ENCODE measurements at regions not wholly inside any gene's neighbourhood (a gene's known extent, or its start where the extent isn't known, plus 50 kb on each side); places are given as distances from the start of the nearest gene placed in this dataset.

DNA sequence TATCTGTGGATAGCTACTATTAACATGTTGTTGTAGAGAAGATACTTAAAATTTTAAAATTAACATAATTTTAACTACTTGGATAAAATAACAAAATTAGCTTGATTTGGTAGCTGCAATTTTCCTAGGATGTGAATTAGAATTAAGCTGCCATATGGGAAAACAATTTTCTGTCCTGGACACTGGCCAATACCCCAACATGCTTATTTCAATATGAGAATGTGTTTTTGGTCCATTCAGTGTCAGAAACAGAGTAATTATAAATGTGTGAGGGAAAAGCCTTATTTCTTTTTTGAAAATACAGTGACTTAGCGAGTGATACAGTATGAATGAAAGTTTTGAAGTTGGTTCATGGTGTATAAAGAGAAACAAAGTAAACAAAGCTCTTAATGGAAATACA lies 948.3 kb upstream of the GYPC start:
- H3K9me3 Mint-ChIP-seq = no peaks in the 10 kb centered on the region
- peaks cover 5% of the 10 kb centered on the region for H3K27me3 Mint-ChIP-seq (ENCODE audit: low read depth, poor library complexity)
- H3K27ac Mint-ChIP-seq = no peak overlapping the region
- no peaks in the 10 kb centered on the region for H3K36me3 Mint-ChIP-seq (ENCODE audit: low read depth)
- TF ChIP-seq, protein P1, sequence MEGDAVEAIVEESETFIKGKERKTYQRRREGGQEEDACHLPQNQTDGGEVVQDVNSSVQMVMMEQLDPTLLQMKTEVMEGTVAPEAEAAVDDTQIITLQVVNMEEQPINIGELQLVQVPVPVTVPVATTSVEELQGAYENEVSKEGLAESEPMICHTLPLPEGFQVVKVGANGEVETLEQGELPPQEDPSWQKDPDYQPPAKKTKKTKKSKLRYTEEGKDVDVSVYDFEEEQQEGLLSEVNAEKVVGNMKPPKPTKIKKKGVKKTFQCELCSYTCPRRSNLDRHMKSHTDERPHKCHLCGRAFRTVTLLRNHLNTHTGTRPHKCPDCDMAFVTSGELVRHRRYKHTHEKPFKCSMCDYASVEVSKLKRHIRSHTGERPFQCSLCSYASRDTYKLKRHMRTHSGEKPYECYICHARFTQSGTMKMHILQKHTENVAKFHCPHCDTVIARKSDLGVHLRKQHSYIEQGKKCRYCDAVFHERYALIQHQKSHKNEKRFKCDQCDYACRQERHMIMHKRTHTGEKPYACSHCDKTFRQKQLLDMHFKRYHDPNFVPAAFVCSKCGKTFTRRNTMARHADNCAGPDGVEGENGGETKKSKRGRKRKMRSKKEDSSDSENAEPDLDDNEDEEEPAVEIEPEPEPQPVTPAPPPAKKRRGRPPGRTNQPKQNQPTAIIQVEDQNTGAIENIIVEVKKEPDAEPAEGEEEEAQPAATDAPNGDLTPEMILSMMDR (IDR thresholded peaks at IDR 0.05) = no peak
- H3K4me3 Mint-ChIP-seq = no peak overlapping the region
- H3K4me1 Mint-ChIP-seq = peaks cover 12% of the 10 kb centered on the region
- no peak for DNase-seq

DNA sequence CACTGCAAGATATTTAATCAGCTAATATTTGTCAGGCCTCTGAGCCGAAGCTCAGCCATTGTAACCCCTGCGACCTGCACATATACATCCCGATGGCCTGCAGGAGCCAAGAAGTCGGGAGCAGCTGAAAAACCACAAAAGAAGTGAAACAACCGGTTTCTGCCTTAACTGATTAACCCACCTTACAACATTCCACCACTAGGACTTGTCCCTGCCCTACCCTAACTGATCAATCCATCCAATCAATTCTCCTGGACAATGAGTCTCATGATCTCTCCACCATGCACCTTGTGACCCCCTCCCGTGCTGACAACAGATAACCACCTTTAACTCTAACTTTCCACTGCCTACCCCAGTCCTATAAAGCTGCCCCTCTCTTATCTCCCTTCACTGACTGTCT lies 945.4 kb upstream of the GYPC start:
- H3K9me3 Mint-ChIP-seq = no peaks in the 10 kb centered on the region
- H3K4me1 Mint-ChIP-seq = peaks cover 12% of the 10 kb centered on the region
- H3K27me3 Mint-ChIP-seq (ENCODE audit: low read depth, poor library complexity) = peaks cover 5% of the 10 kb centered on the region
- H3K27ac Mint-ChIP-seq = peak overlapping the region; percentile 32
- TF ChIP-seq, protein P1 (IDR thresholded peaks at IDR 0.05) = no peak
- no peaks in the 10 kb centered on the region for H3K36me3 Mint-ChIP-seq (ENCODE audit: low read depth)
- DNase-seq = no peak
- no peak overlapping the region for H3K4me3 Mint-ChIP-seq

DNA sequence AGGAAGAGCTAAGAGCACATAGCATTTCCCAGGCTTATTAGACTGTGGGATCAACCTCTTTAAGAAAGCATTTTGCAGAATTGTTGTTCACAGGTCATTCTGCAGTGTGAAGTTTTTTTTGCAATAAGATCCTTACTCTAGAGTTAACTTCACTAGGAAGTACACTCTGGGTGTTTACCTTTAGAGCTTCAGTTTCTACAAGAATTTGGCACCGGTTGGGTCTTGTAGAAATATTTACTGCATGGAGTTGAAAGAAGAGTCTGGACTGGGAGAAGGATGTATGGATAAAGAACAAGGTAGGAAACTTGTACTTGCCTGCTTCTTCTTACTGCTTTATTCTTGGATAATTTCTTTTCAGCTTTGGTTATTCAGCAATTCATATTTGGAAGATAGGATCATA lies 944.9 kb upstream of the GYPC start:
- H3K27me3 Mint-ChIP-seq (ENCODE audit: low read depth, poor library complexity) = peaks cover 2% of the 10 kb centered on the region
- H3K4me3 Mint-ChIP-seq = no peak overlapping the region
- no peaks in the 10 kb centered on the region for H3K9me3 Mint-ChIP-seq
- H3K36me3 Mint-ChIP-seq (ENCODE audit: low read depth) = no peaks in the 10 kb centered on the region
- H3K27ac Mint-ChIP-seq = no peak overlapping the region
- DNase-seq = no peak
- TF ChIP-seq, protein P1 (IDR thresholded peaks at IDR 0.05) = no peak
- H3K4me1 Mint-ChIP-seq = peaks cover 12% of the 10 kb centered on the region

DNA sequence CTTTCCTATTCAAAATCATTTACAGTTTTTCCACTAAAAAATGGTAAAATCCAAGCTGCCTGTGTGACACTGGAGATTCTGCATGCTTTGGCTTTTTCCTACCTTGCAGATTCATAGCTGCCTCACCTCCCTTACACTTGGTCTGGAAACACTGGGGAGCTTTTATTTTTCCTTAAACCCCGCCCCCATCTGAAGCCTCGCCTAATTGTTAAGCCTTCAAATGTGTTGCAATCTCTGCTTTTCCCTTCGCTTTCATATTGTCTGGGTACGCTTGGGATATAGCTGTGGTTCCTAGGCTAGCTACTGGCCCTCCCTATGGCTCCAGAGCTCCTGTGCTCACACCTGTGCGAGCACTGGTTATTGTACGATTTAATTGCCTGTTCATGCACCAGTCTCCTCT lies 942.4 kb upstream of the GYPC start:
- no peak for DNase-seq
- Mint-ChIP-seq H3K4me3 (no peak overlapping the region), H3K4me1 (peaks cover 12% of the 10 kb centered on the region), H3K36me3 (ENCODE audit: low read depth) (no peaks in the 10 kb centered on the region), H3K9me3 (no peaks in the 10 kb centered on the region), H3K27ac (no peak overlapping the region), H3K27me3 (ENCODE audit: low read depth, poor library complexity) (peaks cover 3% of the 10 kb centered on the region)
- TF ChIP-seq, protein P1 (IDR thresholded peaks at IDR 0.05) = no peak

DNA sequence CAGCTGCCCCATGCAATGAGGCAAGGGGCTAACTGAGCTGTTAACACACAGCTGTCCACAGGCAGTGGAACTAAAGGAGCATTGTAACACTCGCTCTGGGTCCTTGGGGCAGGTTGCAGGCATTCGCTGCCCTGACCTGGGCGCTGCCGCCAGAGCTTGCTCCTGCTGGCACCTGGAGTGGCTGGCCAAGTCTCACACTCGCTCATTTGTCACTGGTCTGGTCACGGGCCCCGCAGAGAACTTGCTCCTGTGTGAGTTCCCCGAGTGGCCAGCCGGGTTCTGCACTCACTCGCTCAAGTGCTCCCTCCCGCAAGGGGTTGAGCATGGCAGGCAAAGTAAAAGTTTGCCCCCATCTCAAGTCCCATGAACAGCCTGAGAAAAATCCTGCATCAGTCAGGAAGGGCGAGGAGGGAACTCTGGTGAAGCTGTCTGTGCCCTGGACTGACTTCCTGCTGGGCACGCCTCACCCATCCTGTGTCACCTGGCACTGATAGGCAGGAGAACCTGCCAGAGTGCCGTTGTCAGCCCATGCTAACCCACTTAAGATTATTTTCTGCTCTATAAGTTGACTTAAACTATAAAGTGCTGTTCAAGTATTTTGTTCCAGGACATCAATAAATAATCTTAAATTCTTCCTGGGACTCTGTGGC lies 934.8 kb upstream of the GYPC start:
- TF ChIP-seq, protein P1 (IDR thresholded peaks at IDR 0.05) = no peak
- no peak for DNase-seq
- Mint-ChIP-seq H3K36me3 (ENCODE audit: low read depth) (no peaks in the 10 kb centered on the region), H3K27ac (no peak overlapping the region), H3K4me1 (no peaks in the 10 kb centered on the region), H3K4me3 (no peak overlapping the region), H3K27me3 (ENCODE audit: low read depth, poor library complexity) (peaks cover 8% of the 10 kb centered on the region), H3K9me3 (no peaks in the 10 kb centered on the region)

DNA sequence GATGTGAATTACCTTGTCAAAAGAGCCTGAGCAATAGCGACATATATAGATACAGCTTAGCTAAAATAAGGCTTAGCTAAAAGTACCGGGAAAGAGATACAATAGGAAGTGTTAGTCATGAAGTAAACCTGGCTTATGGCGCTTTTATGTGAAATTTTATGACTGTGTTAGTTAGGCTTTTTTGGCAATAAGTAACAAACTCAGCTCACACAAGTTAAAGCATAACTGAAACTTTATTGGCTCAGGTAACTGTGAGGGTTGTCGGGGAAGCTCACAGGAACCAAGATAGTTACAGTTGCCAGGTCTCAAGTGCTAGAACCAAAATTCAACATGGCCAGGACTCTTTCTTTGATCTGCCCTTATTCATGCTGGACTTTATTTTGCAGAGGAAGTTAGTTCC lies 925.0 kb upstream of the GYPC start:
- H3K4me3 Mint-ChIP-seq = no peak overlapping the region
- H3K4me1 Mint-ChIP-seq = no peaks in the 10 kb centered on the region
- peaks cover 10% of the 10 kb centered on the region for H3K9me3 Mint-ChIP-seq
- H3K27me3 Mint-ChIP-seq (ENCODE audit: low read depth, poor library complexity) = peaks cover 3% of the 10 kb centered on the region
- no peak for DNase-seq
- H3K36me3 Mint-ChIP-seq (ENCODE audit: low read depth) = no peaks in the 10 kb centered on the region
- TF ChIP-seq, protein P1 (IDR thresholded peaks at IDR 0.05) = no peak
- no peak overlapping the region for H3K27ac Mint-ChIP-seq

All from nephron progenitor cell (in vitro differentiated cells).